ENCODE measurements at regions not wholly inside any gene's neighbourhood (a gene's known extent, or its start where the extent isn't known, plus 50 kb on each side); places are given as distances from the start of the nearest gene placed in this dataset.

DNA sequence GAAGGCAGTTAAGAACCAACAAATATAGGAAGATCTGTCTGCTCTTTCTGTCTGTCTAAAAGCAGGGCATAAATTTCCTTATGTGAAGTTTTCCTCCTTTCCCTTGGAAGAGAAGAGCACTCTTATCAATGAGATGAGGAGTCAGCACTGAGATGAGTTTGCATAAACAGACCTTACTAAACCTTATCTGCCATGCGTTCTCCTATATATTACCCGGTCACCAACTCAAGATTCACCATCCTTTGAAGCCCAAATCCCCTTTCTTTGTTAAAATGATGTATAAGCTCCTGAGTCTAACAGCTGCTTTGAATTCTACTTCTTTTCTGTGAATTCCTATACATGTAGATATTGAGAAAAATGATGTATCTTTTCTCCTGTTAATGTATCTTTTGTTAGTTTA lies 65.5 kb upstream of the FHL2 start:
- TF ChIP-seq EZH2phosphoT487 (IDR thresholded peaks at IDR 0.05; ENCODE audit: insufficient read depth, low read depth): no peak
- TF ChIP-seq EZH2 (IDR thresholded peaks at IDR 0.05; ENCODE audit: insufficient read depth, poor library complexity, severe bottlenecking): no peak
